ENCODE measurements at regions not wholly inside any gene's neighbourhood (a gene's known extent, or its start where the extent isn't known, plus 50 kb on each side); places are given as distances from the start of the nearest gene placed in this dataset.

DNA sequence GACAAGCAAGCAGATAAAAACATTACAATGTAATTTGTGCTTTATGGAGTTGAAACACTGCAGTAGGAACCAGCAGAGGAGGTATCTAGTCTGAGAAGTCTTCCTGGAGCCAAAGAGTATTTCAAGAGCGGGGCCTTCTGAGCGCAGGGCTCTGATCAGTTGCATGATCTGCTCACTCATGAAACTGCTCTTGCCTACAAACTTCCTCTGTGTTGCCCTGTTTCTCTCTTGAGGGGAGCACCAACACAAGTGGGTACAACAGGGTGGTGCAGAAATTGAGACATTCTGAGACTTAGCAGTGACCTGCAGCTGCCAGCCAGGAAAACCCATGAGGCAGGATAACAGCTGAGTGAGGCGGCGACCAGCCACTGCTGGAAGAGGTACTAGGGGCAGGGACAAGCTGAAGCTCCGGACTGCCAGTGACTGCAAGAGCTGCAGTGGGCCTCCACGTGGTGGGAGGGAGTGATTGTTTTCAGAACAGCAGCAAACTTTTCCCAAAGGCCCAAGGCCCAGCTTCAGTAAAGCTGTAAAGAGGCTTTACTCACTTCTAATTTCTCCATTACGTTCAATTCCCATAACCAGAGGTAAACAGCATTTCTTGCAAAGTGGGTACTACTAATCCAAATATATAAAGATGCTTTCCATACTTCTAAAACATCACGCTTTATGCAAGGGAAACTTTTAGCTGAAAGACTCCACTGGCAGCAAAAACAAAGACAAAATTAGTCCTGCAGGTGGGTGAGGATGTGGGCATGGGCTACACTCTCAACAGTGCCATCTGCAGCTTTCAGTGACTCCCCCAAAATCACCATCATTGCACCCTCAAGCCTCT, 69.0 kb upstream of the LPP start:
- TF ChIP-seq, protein P1, sequence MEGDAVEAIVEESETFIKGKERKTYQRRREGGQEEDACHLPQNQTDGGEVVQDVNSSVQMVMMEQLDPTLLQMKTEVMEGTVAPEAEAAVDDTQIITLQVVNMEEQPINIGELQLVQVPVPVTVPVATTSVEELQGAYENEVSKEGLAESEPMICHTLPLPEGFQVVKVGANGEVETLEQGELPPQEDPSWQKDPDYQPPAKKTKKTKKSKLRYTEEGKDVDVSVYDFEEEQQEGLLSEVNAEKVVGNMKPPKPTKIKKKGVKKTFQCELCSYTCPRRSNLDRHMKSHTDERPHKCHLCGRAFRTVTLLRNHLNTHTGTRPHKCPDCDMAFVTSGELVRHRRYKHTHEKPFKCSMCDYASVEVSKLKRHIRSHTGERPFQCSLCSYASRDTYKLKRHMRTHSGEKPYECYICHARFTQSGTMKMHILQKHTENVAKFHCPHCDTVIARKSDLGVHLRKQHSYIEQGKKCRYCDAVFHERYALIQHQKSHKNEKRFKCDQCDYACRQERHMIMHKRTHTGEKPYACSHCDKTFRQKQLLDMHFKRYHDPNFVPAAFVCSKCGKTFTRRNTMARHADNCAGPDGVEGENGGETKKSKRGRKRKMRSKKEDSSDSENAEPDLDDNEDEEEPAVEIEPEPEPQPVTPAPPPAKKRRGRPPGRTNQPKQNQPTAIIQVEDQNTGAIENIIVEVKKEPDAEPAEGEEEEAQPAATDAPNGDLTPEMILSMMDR (IDR thresholded peaks at IDR 0.05), result no peak
- TF ChIP-seq POLR2A (IDR thresholded peaks at IDR 0.05), result no peak
